ENCODE measurements at regions not wholly inside any gene's neighbourhood (a gene's known extent, or its start where the extent isn't known, plus 50 kb on each side); places are given as distances from the start of the nearest gene placed in this dataset.

DNA sequence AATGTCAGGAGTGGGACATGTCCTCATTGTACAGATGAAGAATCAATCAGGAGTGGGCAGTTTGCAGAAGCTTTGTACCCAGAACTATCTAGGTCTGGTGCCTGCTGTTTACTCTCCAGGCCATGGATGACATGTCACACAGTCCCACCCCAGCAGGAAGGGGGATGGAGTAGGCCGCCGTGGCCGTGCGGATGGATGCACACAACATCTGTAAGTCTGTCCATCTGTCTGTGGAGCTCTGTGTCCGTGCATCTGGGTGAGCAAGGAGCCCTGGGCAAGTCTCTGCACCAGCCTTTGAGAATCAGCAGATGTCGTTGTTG lies 311.5 kb upstream of the IRX4 start:
- no peak overlapping the region for H4K91ac ChIP-seq (replicated peaks; ENCODE audit: insufficient read length, low read length)
- no peak for FAIRE-seq
- H3K4me2 ChIP-seq (ENCODE audit: insufficient read depth in 1 of 2, low read depth in 2 of 2, low read length in 2 of 2), result no peak overlapping the region
- H4K8ac ChIP-seq (ENCODE audit: extremely low read depth, insufficient read depth, low read length), result no peak overlapping the region
- no peak for DNase-seq (ENCODE audit: low read depth in 1 of 2, low spot score in 2 of 2)
- CTCF ChIA-PET (ENCODE audit: partially characterized antibody), result no interaction called here
- no peaks in the 10 kb centered on the region for H3K79me2 ChIP-seq (ENCODE audit: control insufficient read depth in 1 of 2, insufficient read depth in 2 of 2, low read length in 2 of 2)
- no peak overlapping the region for H2AK5ac ChIP-seq (ENCODE audit: low read depth, low read length)
- no peaks in the 10 kb centered on the region for H3K36me3 ChIP-seq (ENCODE audit: control insufficient read depth in 2 of 4, insufficient read depth in 4 of 4, low read length in 3 of 4)
- H3K9me3 ChIP-seq (ENCODE audit: insufficient read depth in 2 of 2, low read depth in 1 of 2, low read length in 1 of 2), result peaks cover 9 to 12% of the 10 kb centered on the region in 2 experiments
- no peak overlapping the region for H3K56ac ChIP-seq (replicated peaks; ENCODE audit: insufficient read length, low read depth, low read length)
- H3K4me3 ChIP-seq (ENCODE audit: extremely low read depth in 1 of 4, insufficient read depth in 2 of 4, low read depth in 3 of 4, low read length in 4 of 4), result no peak overlapping the region
- H2BK5ac ChIP-seq (ENCODE audit: low read depth, low read length), result no peak overlapping the region
- H4K20me1 ChIP-seq (replicated peaks in 1 of 2; ENCODE audit: control insufficient read depth in 1 of 2, insufficient read depth in 2 of 2, low read length in 2 of 2), result no peaks in the 10 kb centered on the region
- no peak overlapping the region for H3K23ac ChIP-seq (ENCODE audit: insufficient read length)
- H2BK120ac ChIP-seq (replicated peaks; ENCODE audit: low read depth, low read length), result no peak overlapping the region
- no peak overlapping the region for H3K9ac ChIP-seq (replicated peaks in 1 of 4; ENCODE audit: extremely low read depth in 1 of 4, low read depth in 3 of 4, low read length in 3 of 4)
- TF ChIP-seq RBBP5 (IDR thresholded peaks at IDR 0.05; ENCODE audit: borderline replicate concordance, low read depth, low read length) (no peak), EGR1 (IDR thresholded peaks at IDR 0.05; ENCODE audit: borderline replicate concordance, low read depth, low read length) (no peak), TAF1 (IDR thresholded peaks at IDR 0.05; ENCODE audit: low read depth, low read length) (no peak), HDAC6 (IDR thresholded peaks at IDR 0.05; ENCODE audit: low read depth, low read length) (no peak), JUND (IDR thresholded peaks at IDR 0.05; ENCODE audit: low read length) (no peak), CTBP2 (IDR thresholded peaks at IDR 0.05; ENCODE audit: borderline replicate concordance, insufficient read depth, insufficient read length, low read length) (no peak), ASH2L (IDR thresholded peaks at IDR 0.05; ENCODE audit: low read length) (no peak)
- TF ChIP-seq, protein P1, sequence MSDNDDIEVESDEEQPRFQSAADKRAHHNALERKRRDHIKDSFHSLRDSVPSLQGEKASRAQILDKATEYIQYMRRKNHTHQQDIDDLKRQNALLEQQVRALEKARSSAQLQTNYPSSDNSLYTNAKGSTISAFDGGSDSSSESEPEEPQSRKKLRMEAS (IDR thresholded peaks at IDR 0.05), result no peak
- H3K4ac ChIP-seq (replicated peaks; ENCODE audit: insufficient read length, low read depth, low read length), result no peak overlapping the region
- no peak overlapping the region for H3K18ac ChIP-seq (ENCODE audit: extremely low read depth, low read length)
- no peak overlapping the region for H3K14ac ChIP-seq (ENCODE audit: insufficient read length)
- H4K5ac ChIP-seq (ENCODE audit: insufficient read length, low read depth, low read length), result no peak overlapping the region
- no peaks in the 10 kb centered on the region for H3K27me3 ChIP-seq (replicated peaks in 1 of 4; ENCODE audit: control insufficient read depth in 3 of 4, extremely low read depth in 1 of 4, insufficient read depth in 3 of 4, low read length in 3 of 4)
- H3K79me1 ChIP-seq (ENCODE audit: low read depth, low read length), result no peaks in the 10 kb centered on the region
- H3K23me2 ChIP-seq (ENCODE audit: low read depth, low read length), result no peaks in the 10 kb centered on the region
- H2BK15ac ChIP-seq (ENCODE audit: low read length), result no peak overlapping the region
- POLR2A ChIA-PET (ENCODE audit: partially characterized antibody), result no interaction called here
- no peak overlapping the region for H3K27ac ChIP-seq (ENCODE audit: low read depth, low read length)
- H2BK12ac ChIP-seq (ENCODE audit: low read depth, low read length), result no peak overlapping the region
- WGBS, 2 experiments (ENCODE audit: extremely low coverage in 1 of 2, insufficient coverage in 1 of 2, insufficient read length in 1 of 2, insufficient replicate concordance in 2 of 2, low coverage in 1 of 2, low lambda C conversion rate in 2 of 2, missing lambda C conversion rate in 1 of 2), result 86% methylated on average over 6 of the region's 6 CpGs; no CpG with 5 or more reads in 1 of the 2 experiments
- H3K4me1 ChIP-seq (replicated peaks in 1 of 4; ENCODE audit: control insufficient read depth in 3 of 4, insufficient read depth in 4 of 4, low read length in 3 of 4), result no peaks in the 10 kb centered on the region
- no peak overlapping the region for H2AFZ ChIP-seq (ENCODE audit: low read length)
- no peak overlapping the region for H2BK20ac ChIP-seq (ENCODE audit: low read length)

Data from H1 (cell line).